ENCODE measurements at regions not wholly inside any gene's neighbourhood (a gene's known extent, or its start where the extent isn't known, plus 50 kb on each side); places are given as distances from the start of the nearest gene placed in this dataset.

DNA sequence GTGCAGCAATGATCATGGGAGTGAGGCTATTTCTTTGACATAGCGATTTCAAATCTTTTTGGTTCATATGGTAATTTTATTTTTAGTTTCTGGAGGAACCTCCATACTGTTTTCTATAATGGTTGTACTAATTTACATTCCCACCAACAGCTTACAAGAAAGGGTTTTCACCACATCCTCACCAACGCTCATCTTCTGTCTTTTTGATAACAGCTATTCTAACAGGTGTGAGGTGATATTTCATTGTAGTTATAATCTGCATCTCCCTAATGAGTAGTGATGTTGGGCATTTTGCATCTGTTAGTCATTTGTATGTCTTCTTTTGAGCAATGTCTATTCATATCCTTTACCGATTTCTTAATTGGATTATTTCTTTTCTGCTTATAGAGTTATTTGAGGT is 75.0 kb upstream of the FHIP2A start:
- DNase-seq (ENCODE audit: low spot score) (no peak), ATAC-seq (no peak)
- ChIA-PET POLR2A (no interaction called here), CTCF (no interaction called here)
- Mint-ChIP-seq H3K9me3 (no peaks in the 10 kb centered on the region), H3K27me3 (ENCODE audit: low read depth) (no peaks in the 10 kb centered on the region), H3K36me3 (no peaks in the 10 kb centered on the region), H3K4me1 (no peaks in the 10 kb centered on the region), H3K27ac (no peak overlapping the region), H3K4me3 (no peak overlapping the region)
- TF ChIP-seq ZNF396 (CRISPR knock-in tag; IDR thresholded peaks at IDR 0.05; ENCODE audit: borderline replicate concordance) (no peak), ZNF219 (CRISPR knock-in tag; IDR thresholded peaks at IDR 0.05; ENCODE audit: borderline replicate concordance) (no peak), TEAD4 (CRISPR knock-in tag; IDR thresholded peaks at IDR 0.05) (no peak), ZNF317 (CRISPR knock-in tag; IDR thresholded peaks at IDR 0.05; ENCODE audit: borderline replicate concordance, low read depth) (no peak), KAT7 (CRISPR knock-in tag; IDR thresholded peaks at IDR 0.05; ENCODE audit: borderline replicate concordance) (no peak), MYBL2 (CRISPR knock-in tag; IDR thresholded peaks at IDR 0.05) (no peak), NR1H2 (CRISPR knock-in tag; IDR thresholded peaks at IDR 0.05) (no peak), ZNF263 (CRISPR knock-in tag; IDR thresholded peaks at IDR 0.05; ENCODE audit: low read depth) (no peak), CREB1 (CRISPR knock-in tag; IDR thresholded peaks at IDR 0.05) (no peak)
- TF ChIP-seq, protein P1, sequence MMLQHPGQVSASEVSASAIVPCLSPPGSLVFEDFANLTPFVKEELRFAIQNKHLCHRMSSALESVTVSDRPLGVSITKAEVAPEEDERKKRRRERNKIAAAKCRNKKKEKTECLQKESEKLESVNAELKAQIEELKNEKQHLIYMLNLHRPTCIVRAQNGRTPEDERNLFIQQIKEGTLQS (CRISPR knock-in tag; conservative IDR thresholded peaks at IDR 0.05), result no peak
- TF ChIP-seq, protein P2, sequence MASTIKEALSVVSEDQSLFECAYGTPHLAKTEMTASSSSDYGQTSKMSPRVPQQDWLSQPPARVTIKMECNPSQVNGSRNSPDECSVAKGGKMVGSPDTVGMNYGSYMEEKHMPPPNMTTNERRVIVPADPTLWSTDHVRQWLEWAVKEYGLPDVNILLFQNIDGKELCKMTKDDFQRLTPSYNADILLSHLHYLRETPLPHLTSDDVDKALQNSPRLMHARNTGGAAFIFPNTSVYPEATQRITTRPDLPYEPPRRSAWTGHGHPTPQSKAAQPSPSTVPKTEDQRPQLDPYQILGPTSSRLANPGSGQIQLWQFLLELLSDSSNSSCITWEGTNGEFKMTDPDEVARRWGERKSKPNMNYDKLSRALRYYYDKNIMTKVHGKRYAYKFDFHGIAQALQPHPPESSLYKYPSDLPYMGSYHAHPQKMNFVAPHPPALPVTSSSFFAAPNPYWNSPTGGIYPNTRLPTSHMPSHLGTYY (CRISPR knock-in tag; IDR thresholded peaks at IDR 0.05), result no peak
- TF ChIP-seq, protein P3, sequence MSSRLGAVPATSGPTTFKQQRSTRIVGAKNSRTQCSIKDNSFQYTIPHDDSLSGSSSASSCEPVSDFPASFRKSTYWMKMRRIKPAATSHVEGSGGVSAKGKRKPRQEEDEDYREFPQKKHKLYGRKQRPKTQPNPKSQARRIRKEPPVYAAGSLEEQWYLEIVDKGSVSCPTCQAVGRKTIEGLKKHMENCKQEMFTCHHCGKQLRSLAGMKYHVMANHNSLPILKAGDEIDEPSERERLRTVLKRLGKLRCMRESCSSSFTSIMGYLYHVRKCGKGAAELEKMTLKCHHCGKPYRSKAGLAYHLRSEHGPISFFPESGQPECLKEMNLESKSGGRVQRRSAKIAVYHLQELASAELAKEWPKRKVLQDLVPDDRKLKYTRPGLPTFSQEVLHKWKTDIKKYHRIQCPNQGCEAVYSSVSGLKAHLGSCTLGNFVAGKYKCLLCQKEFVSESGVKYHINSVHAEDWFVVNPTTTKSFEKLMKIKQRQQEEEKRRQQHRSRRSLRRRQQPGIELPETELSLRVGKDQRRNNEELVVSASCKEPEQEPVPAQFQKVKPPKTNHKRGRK (CRISPR knock-in tag; IDR thresholded peaks at IDR 0.05; ENCODE audit: borderline replicate concordance), result no peak
- TF ChIP-seq, protein P4, sequence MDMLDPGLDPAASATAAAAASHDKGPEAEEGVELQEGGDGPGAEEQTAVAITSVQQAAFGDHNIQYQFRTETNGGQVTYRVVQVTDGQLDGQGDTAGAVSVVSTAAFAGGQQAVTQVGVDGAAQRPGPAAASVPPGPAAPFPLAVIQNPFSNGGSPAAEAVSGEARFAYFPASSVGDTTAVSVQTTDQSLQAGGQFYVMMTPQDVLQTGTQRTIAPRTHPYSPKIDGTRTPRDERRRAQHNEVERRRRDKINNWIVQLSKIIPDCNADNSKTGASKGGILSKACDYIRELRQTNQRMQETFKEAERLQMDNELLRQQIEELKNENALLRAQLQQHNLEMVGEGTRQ (CRISPR knock-in tag; IDR thresholded peaks at IDR 0.05), result no peak
- TF ChIP-seq, protein P5, sequence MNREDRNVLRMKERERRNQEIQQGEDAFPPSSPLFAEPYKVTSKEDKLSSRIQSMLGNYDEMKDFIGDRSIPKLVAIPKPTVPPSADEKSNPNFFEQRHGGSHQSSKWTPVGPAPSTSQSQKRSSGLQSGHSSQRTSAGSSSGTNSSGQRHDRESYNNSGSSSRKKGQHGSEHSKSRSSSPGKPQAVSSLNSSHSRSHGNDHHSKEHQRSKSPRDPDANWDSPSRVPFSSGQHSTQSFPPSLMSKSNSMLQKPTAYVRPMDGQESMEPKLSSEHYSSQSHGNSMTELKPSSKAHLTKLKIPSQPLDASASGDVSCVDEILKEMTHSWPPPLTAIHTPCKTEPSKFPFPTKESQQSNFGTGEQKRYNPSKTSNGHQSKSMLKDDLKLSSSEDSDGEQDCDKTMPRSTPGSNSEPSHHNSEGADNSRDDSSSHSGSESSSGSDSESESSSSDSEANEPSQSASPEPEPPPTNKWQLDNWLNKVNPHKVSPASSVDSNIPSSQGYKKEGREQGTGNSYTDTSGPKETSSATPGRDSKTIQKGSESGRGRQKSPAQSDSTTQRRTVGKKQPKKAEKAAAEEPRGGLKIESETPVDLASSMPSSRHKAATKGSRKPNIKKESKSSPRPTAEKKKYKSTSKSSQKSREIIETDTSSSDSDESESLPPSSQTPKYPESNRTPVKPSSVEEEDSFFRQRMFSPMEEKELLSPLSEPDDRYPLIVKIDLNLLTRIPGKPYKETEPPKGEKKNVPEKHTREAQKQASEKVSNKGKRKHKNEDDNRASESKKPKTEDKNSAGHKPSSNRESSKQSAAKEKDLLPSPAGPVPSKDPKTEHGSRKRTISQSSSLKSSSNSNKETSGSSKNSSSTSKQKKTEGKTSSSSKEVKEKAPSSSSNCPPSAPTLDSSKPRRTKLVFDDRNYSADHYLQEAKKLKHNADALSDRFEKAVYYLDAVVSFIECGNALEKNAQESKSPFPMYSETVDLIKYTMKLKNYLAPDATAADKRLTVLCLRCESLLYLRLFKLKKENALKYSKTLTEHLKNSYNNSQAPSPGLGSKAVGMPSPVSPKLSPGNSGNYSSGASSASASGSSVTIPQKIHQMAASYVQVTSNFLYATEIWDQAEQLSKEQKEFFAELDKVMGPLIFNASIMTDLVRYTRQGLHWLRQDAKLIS (CRISPR knock-in tag; IDR thresholded peaks at IDR 0.05; ENCODE audit: borderline replicate concordance), result no peak

DNA sequence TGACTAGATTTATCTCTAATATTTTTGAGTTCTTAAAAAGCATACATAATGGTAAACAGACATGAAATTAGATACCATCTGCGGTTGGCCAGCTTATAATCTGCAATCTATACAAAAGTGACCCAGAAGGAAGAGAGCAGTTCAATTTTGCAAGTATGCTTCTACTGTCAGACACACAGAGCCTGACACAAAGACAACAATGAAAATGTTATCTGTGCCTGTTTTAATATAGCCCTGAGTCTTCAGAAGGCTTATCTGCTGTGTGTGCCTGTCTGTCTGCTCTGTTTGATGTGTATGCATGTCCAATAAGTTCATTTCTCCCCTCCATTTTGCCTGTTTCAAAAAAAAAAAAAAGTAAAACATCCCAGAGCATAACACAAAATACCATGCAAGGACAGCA is 73.3 kb upstream of the FHIP2A start:
- Mint-ChIP-seq H3K4me3 (no peak overlapping the region), H3K27me3 (ENCODE audit: low read depth) (no peaks in the 10 kb centered on the region), H3K36me3 (no peaks in the 10 kb centered on the region), H3K9me3 (peaks cover 3% of the 10 kb centered on the region; the same call in 1 of the 2 replicates), H3K27ac (no peak overlapping the region), H3K4me1 (no peaks in the 10 kb centered on the region)
- TF ChIP-seq, protein P6, sequence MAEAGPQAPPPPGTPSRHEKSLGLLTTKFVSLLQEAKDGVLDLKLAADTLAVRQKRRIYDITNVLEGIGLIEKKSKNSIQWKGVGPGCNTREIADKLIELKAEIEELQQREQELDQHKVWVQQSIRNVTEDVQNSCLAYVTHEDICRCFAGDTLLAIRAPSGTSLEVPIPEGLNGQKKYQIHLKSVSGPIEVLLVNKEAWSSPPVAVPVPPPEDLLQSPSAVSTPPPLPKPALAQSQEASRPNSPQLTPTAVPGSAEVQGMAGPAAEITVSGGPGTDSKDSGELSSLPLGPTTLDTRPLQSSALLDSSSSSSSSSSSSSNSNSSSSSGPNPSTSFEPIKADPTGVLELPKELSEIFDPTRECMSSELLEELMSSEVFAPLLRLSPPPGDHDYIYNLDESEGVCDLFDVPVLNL (CRISPR knock-in tag; IDR thresholded peaks at IDR 0.05; ENCODE audit: borderline replicate concordance, low read depth), result no peak
- TF ChIP-seq SMAD3 (CRISPR knock-in tag; IDR thresholded peaks at IDR 0.05; ENCODE audit: borderline replicate concordance) (no peak), ZNF396 (CRISPR knock-in tag; IDR thresholded peaks at IDR 0.05; ENCODE audit: borderline replicate concordance) (no peak), JUN (CRISPR knock-in tag; IDR thresholded peaks at IDR 0.05) (no peak)
- ChIA-PET POLR2A (no interaction called here), CTCF (no interaction called here)
- DNase-seq (ENCODE audit: low spot score) (no peak), ATAC-seq (no peak)

Measured in WTC11 (cell line).